Endothelial cell (in vitro differentiated cells): ENCODE measurements at regions not wholly inside any gene's neighbourhood (a gene's known extent, or its start where the extent isn't known, plus 50 kb on each side); places are given as distances from the start of the nearest gene placed in this dataset.

Source experiments
- DNase-seq: peaks from one replicate; pipeline ENCODE4 v3.0.0; 2021; ENCODE audit warnings: low spot score
- H3K27ac Mint-ChIP-seq: one replicate; pipeline ENCODE4 v1.8.0; 2021; ENCODE audit warnings: mixed read lengths, inconsistent platforms; ENCODE audit not compliant: unreplicated experiment
- H3K27me3 Mint-ChIP-seq: one replicate; pipeline ENCODE4 v1.8.0; 2021; ENCODE audit warnings: mild to moderate bottlenecking, moderate library complexity, mixed read lengths, inconsistent platforms; ENCODE audit not compliant: unreplicated experiment
- H3K36me3 Mint-ChIP-seq: one replicate; pipeline ENCODE4 v1.8.0; 2021; ENCODE audit warnings: mild to moderate bottlenecking, low read depth, mixed read lengths, inconsistent platforms; ENCODE audit not compliant: unreplicated experiment
- H3K4me1 Mint-ChIP-seq: one replicate; pipeline ENCODE4 v1.8.0; 2021; ENCODE audit warnings: mild to moderate bottlenecking, mixed read lengths, inconsistent platforms; ENCODE audit not compliant: unreplicated experiment
- H3K4me3 Mint-ChIP-seq: one replicate; pipeline ENCODE4 v1.8.0; 2021; ENCODE audit warnings: mild to moderate bottlenecking, mixed read lengths, inconsistent platforms; ENCODE audit not compliant: unreplicated experiment
- H3K9me3 Mint-ChIP-seq: one replicate; pipeline ENCODE4 v1.8.0; 2021; ENCODE audit warnings: mixed read lengths, inconsistent platforms; ENCODE audit not compliant: unreplicated experiment
- TF ChIP-seq, protein P1 (sequence below): fragments of 200-600 bp; sonication (generic); IDR thresholded peaks from one replicate; pipeline ENCODE4 v1.5.0; 2021; ENCODE audit warnings: antibody characterized with exemption; ENCODE audit not compliant: unreplicated experiment

DNA sequence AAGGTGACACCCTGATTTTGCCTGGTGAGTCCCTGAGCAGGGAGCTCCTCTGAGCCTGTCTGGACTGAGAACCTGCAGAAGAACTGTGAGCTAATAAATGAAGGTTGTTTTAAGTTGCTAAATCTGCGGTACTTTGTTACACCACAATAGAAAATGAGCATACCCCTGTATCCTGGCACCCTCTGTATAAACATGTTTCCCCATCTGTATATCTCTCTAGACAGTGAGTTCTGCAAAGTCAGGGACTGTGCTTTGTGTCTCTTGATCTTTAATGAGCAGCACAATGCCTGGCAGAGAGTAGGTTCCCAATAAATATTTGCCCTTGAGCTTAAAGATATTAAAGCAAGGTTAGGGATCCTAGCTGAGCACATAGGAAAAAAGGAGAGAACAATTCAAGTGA, 228.8 kb downstream of the OMA1 start:
- Mint-ChIP-seq H3K27me3 (peaks cover 3% of the 10 kb centered on the region), H3K27ac (no peak overlapping the region), H3K4me3 (no peak overlapping the region), H3K9me3 (no peaks in the 10 kb centered on the region), H3K36me3 (no peaks in the 10 kb centered on the region), H3K4me1 (no peaks in the 10 kb centered on the region)
- TF ChIP-seq, protein P1, sequence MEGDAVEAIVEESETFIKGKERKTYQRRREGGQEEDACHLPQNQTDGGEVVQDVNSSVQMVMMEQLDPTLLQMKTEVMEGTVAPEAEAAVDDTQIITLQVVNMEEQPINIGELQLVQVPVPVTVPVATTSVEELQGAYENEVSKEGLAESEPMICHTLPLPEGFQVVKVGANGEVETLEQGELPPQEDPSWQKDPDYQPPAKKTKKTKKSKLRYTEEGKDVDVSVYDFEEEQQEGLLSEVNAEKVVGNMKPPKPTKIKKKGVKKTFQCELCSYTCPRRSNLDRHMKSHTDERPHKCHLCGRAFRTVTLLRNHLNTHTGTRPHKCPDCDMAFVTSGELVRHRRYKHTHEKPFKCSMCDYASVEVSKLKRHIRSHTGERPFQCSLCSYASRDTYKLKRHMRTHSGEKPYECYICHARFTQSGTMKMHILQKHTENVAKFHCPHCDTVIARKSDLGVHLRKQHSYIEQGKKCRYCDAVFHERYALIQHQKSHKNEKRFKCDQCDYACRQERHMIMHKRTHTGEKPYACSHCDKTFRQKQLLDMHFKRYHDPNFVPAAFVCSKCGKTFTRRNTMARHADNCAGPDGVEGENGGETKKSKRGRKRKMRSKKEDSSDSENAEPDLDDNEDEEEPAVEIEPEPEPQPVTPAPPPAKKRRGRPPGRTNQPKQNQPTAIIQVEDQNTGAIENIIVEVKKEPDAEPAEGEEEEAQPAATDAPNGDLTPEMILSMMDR: no peak
- no peak for DNase-seq

DNA sequence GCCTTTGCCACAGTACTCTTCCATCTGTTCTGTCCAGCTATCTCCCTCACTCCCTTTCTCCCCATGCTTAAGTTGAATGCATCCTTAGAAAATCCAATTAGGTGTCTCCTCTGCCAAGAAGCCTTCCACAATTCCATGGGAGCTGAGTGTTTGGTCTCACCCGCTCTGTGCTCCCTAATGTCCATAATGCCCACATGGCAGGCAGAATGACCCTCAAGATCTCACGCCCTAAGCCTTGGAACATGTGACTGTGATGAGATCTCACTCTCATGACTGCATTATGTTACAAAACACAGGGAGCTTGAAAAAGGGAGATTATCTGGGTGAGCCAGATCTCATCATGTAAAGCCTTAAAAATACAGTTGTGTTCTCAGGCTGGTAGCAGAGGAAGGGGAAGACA, 229.4 kb downstream of the OMA1 start:
- Mint-ChIP-seq H3K27me3 (peaks cover 3% of the 10 kb centered on the region), H3K27ac (no peak overlapping the region), H3K4me3 (no peak overlapping the region), H3K4me1 (no peaks in the 10 kb centered on the region), H3K9me3 (no peaks in the 10 kb centered on the region), H3K36me3 (no peaks in the 10 kb centered on the region)
- no peak for DNase-seq
- TF ChIP-seq, protein P1: no peak

DNA sequence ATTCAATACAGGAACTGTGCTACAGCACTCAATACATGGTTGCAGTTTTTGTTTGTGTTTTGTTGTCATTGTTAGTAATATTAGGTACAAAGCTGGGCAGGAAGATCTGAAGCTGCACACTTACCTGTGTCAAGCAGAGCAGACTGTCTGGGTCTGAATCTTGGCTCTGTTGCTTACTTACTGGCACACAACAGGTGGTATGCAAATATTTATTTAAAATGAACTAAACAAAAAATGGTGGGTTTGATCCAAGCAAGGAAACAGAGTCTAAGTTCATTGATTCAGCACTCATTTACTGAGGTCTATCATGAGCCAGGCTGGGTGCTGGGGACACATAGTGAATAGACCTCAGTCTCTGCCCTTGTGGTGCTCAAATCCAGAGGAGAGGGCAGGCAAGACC, 230.4 kb downstream of the OMA1 start:
- DNase-seq: no peak
- peaks cover 3% of the 10 kb centered on the region for H3K27me3 Mint-ChIP-seq
- no peaks in the 10 kb centered on the region for H3K9me3 Mint-ChIP-seq
- TF ChIP-seq, protein P1: no peak
- H3K4me3 Mint-ChIP-seq: no peak overlapping the region
- no peaks in the 10 kb centered on the region for H3K4me1 Mint-ChIP-seq
- H3K27ac Mint-ChIP-seq: no peak overlapping the region
- H3K36me3 Mint-ChIP-seq: no peaks in the 10 kb centered on the region

DNA sequence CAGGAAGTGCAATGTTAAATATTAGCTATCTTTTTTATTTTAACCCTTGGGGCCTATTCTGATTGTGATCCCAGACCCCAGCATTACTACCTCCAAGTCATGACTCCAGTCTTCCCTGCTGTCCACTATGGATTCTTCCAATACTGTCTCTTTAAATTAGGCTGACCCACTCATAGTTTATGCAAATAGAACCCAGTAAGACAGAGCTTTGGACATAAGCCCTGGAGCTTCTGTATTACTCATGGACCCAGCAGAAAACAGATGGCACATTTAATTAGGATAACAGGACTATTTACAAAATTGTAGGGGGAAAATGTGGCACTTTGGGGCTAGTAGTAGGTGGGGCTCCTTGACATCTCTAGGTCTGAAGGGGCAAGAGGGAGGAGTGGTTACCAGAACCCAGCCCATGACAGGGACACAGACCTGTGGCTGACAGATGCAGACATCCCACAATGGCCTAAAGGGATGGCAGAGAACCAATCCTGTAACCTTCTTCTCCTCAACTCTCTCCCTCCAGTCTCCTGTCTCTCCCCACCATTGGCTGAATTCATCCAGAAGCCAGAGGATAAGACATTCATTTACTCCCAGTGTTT, 233.5 kb downstream of the OMA1 start:
- no peaks in the 10 kb centered on the region for H3K36me3 Mint-ChIP-seq
- H3K27me3 Mint-ChIP-seq: no peaks in the 10 kb centered on the region
- DNase-seq: no peak
- no peak overlapping the region for H3K4me3 Mint-ChIP-seq
- H3K9me3 Mint-ChIP-seq: no peaks in the 10 kb centered on the region
- H3K4me1 Mint-ChIP-seq: no peaks in the 10 kb centered on the region
- TF ChIP-seq, protein P1: no peak
- H3K27ac Mint-ChIP-seq: no peak overlapping the region

DNA sequence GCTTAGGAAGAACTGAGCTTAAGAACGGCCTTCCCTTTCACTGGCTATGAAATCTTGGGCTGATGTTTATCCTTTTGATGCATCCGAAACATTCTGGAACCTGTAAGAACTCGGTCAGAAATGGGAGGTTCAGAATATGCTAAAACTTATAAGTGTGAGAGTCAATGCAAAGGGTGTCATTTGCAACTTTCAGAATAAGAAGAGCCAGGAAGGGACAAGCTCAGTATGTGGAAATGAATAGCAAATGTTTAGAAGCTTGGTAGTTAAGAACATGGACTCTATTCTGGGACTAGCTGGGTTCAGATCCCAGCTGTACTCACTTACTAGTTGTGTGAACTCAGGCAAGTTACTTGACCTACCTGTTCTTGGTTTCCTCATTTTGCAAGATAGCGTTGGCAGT, 234.1 kb downstream of the OMA1 start:
- Mint-ChIP-seq H3K27me3 (no peaks in the 10 kb centered on the region), H3K9me3 (no peaks in the 10 kb centered on the region), H3K27ac (no peak overlapping the region), H3K36me3 (no peaks in the 10 kb centered on the region), H3K4me3 (no peak overlapping the region), H3K4me1 (no peaks in the 10 kb centered on the region)
- DNase-seq: no peak
- TF ChIP-seq, protein P1: no peak
